HPDE6-E6E7 (cell line): ENCODE measurements at regions not wholly inside any gene's neighbourhood (a gene's known extent, or its start where the extent isn't known, plus 50 kb on each side); places are given as distances from the start of the nearest gene placed in this dataset.

Experiments
- DNase-seq: peaks from one replicate; pipeline ENCODE4 v3.0.0; 2011; ENCODE audit warnings: missing footprints; ENCODE audit errors: extremely low spot score

DNA sequence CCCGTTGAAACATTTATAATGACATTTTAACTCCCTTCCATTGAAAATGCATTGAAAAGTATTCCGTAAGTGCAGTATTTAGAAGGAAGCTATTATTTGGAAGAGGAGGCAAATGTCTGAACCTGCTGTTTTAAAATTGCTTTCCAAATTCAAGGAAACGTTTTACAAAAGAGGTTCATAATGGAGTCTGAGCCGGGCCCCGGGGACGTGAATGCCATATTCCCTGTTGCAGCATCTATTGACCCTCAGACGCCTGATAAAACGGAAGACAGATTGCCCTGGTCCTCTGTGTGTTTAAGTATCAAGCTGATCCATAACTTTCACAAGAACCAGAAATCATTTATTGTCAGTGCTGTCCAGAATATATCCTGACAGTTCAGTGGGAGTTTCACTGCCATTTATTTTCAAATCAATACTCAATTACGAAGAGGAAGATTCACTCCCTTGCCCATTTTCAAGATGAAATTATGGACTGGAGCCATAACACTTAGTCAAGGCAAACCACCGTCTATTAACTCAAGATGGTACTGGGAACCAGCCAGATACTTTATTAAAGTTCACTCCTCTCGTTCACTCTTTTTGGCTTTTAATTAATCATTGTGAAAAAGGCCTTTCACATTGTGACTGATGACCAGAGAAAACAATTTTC lies 435.7 kb upstream of the PFKP start:
- no peak for DNase-seq

DNA sequence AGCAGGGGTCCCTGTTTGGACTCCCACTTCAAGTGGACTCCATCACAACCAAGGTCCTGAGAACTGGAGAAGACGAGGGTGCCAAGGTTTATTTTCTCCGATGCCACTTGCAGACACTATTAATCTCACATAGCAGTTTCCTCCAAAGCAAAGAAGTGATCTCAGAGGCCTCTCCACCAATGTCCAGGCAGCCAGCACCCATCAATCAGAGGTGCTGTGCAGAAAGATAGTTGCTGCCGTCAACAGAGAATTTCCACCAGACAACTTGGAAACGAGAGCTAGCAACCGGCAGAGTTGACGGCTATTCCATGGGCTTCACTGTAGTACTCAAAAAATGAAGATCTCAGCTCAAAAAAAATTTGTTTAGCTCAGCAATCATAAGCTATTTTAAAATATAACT lies 438.6 kb upstream of the PFKP start:
- DNase-seq = no peak

DNA sequence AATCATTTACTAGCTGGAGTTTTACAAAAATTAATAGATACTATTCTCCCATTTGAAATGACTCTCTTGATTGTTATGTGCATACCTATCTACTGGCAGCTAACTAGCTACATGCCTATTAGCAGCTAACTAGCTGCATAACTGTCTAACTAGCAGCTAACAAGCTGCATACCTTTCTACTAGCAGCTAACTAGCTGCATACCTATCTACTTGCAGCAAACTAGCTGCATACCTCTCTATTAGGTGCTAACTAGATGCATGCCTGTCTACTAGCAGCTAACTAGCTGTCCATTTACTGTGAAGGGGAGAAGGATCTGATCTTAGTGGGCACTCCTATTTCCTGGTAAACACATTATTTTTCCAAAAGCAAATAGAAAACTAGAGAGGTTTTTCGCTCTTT lies 439.4 kb upstream of the PFKP start:
- no peak for DNase-seq

DNA sequence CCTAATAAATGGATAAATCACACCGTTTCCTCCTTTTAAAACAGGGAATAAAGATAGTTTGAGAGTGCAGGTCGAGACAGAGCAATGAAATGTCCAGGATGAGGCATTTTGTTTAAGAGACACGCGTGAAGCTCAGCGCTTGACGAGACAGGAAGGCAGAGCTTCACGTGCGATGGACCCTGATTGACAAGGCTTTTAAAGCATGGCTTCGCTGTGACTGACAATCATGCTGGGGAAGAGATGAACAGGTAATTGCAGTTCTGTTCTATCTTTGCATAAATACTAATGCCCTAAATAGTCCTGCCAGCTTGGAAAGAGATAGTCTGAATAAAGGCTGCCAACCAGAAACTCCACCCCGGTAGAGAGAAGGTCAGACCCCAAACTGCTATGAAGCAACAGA lies 442.3 kb upstream of the PFKP start:
- no peak for DNase-seq

DNA sequence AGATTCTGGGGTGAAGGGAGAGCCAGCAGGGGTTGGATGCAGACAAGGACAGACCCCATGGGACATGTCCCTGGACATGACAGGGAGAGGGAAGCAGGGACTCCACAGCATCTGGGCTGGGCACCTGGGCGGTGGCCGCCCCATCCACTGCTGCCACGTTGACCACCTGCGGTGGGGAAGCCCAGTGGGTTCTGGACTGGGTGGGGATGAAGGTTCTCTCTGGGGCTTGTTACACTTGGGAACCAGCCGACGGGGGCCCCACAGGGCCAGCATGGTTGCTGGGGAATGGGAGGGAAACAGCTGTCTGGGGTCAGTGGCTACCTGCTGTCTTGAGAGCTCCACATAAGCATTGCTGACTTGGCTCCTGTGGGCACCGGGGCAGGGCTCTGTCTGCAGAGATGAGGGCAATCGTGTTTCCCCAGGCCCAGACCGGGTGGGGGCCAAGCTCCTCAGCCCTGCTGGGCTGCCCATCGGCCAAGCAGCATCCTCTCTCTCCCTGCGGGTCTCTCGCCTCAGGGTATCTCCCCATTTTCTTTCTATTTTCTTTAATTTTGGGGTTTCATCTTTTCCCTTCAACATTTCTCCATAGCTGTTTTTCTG lies 443.6 kb upstream of the PFKP start:
- no peak for DNase-seq

DNA sequence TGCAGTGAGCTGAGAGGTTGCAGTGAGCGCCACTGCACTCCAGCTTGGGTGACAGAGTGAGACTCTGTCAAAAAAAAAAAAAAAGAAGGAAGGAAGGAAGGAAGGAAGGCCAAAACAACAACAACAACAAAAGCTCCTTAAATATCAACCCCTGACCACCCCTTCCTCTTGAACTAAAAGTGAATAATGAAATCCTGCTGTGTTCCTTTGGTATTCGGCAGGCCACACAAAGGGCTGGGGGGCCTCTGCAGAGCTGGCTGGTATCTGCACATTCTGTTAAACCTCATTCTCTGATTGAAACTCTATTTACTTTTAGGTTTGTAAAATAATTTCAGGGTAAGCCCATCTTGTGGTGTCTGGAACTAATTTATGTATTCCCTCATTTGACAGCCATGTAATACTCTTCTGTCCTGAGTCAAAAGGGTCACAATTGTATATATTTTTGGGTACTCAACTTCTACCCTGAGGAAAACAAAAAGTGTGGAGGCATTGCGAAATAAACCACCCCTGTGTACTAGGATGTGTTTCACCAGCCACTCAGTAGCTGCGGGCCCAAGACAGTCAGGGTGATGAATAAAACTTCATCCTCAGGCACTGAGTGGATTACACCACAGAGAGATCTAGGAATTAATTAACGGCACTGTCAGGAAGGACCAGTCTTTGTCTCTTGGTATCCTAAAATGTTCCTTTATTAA lies 446.4 kb upstream of the PFKP start:
- DNase-seq = no peak

DNA sequence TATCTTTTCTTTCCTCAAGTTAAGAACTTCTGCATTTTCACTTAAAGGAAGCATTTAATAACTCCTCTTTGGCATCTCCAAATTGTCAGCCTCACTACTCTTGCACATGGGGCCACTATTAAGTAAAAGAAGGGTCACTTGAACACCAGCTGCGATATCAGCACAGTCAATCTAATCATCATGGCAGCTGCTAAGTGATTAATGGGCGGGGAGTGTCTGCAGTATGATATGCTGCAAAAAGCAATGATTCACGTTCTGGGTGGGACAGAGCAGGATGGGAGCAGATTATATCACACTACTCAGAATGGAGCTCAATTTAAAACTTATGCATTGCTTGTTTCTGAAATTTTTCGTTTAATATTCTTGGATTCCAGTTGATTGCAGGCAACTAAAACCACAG lies 447.4 kb upstream of the PFKP start:
- DNase-seq = no peak

DNA sequence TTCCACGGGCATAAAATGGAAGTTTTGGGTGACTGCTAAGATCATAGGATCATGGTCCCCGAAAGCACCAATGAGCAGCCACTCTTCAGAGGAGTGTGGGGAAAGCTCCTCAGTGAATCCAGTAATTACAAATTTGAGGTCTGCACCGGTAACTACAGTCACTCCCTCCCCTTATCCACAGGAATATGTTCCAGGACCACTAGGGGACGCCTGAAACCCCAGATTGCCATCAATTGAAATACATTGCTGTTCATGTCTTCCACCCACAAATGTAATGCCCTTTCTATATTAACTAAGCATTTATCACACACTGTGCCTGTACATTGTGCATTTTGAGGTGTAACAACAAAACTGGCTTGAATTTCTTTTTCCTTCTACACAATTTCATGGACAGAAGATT lies 447.9 kb upstream of the PFKP start:
- no peak for DNase-seq

DNA sequence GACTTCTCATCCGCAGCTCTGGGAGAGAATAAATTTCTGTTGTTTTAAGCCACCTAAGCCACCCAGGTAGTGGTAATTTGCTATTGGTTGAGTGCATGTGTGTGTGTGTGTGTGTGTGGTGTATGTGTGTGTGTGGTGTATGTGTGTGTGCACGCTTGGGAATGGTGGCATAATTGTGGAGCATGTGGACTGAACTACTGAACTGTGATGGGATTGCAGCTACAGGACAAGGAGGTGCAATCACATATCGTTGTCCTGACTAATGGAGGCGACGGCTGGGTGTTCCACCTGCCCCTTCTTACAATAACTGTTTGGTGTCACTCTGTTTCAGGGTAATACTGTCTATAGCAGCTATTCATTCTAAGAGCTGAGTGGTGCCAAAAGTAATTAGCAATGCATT lies 448.7 kb upstream of the PFKP start:
- DNase-seq = no peak

DNA sequence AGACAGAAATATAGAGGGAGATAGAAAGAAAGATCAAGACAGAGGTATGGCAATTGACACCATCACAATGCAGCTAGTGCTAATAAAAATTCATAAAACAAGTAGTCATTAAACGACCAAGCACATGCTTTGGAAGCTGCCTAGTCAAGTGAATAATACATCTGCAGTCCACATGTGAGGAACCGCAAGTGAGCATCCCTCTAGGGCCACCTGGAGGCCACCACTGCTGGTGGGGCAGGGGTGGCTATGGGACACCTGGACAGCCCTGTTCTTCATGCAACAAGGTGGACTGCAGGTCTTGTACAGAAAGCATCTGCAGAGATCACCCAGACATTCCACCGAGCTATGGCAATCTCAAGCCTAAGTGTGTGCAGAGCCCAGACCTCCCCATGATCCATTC lies 451.1 kb upstream of the PFKP start:
- DNase-seq = no peak

DNA sequence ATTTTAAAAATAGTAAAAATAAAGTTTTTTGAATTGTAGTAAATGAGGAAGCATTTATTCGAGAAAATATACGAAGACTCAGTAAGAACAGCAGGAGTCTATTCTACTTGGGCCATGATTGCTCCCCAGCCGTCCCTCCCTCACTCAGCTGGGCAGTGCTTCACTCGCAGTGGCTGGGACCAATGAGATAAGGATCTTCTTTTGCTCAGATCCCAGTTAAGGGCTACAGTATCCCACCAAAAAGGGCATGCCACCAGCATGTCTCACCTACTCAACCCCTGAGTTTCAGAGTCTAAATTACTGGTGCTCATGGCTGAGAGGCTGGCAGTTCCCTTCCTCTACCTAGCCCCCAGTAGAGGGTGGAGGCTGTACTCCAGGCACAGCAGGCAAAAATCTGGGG lies 455.7 kb upstream of the PFKP start:
- DNase-seq = no peak

DNA sequence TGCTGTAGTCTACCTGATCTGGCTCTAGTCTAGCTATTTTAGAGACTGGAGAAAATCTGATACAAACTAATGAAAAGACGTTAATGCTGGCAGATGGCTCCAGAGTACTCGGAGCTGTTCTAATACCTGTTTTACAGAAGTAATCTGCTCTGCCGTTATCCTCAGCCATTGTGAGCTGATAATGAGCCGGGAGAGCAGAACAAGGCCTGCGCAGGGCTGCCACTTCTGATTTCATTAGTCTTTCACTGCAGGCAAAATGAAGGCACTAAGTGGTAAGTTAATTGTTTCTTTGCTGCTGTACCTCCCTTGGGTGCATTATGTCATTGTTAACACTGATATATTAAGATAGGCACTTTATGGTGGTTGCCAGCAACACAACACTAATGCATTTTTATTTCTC lies 456.4 kb upstream of the PFKP start:
- no peak for DNase-seq

DNA sequence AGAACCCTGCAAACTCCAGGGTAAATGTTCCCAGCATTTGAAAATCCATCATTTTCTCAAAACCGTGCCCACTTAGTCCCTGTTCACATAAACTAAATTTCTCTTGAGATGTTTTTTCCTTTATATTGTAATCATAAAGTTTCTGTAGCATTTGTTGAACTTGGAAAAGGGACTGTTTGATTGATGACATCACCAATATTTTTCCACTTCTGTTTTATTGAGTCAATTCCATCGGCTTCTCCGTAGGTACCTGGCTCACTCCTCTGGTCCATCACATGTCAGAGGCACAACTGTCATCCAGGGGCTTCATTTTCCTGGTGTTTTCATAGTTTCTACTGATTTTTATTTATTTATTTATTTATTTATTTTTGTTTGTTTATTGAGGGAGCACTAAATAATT lies 462.5 kb upstream of the PFKP start:
- DNase-seq = no peak

DNA sequence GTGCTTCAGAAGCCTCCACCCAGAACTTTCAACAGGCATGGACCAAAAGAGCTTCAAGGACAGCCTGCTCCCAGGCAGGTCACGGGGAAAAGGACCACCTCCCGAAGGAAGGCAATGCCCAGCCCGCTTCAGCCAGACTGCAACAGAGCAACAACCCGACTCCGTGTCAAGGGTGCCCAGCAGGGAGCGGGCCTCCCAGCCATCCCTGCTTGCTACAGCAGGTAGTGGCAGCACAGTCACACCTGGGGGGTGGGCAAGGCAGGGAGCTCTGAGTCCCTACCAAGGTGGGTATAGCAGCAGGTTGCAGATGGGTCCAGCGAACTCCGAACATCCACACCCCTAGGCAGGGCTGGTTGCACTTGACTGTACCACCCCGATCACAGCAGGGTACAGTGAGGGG lies 467.8 kb upstream of the PFKP start:
- no peak for DNase-seq

DNA sequence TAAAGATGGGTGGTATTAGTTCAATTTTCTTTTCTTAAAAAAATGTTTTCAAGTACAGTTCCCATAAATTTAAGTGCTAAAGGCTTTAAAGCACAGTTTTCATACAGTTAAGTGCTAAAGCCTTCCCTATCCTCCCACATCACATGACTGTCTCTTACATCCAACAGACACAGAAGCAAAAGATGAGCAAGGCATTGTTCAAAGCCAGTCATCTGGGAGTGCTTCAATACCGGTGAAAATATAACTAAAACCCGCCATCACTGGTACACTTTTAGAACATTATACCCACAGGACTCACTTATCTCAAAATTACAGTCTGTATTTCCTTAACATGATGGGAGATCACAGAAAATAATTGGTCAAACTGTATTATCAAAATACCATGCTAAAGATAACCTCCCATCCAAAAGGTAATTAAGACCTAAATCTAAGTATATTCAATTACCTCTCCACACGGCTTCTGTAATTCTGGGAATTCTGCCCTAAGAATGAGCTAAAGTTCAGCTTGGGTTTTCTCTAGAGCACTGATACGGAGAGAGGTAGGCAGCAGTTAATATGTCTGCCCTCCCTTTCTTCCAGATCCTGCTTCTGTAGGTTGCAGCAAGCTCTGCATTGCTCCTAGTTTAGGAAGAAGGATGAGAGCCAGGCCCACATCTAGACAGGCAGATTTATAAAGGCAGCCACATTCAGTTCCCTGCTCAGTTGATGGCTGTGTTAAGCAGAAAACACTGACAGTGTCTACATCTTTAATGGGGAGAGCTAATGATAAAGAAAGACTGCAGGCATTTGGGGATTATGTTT lies 474.8 kb upstream of the PFKP start:
- no peak for DNase-seq

DNA sequence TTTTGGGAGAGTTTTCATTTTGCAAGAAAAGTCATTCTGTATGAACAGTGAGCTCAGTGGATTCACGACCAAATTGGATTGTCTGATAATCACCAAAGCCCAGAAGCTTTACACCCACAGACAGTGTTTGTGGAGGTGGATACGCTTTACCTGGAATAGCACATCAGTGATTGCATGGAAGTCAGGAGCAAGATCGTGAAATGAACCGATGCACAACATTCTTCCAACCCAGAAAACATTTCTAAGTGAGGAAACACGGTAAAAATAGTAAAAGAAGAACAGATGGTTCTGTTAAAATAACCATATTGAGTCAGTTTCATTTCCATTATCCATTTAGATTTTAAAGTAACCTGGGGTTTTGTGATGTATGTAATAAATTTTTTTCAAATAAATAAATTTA lies 478.2 kb upstream of the PFKP start:
- DNase-seq = no peak

DNA sequence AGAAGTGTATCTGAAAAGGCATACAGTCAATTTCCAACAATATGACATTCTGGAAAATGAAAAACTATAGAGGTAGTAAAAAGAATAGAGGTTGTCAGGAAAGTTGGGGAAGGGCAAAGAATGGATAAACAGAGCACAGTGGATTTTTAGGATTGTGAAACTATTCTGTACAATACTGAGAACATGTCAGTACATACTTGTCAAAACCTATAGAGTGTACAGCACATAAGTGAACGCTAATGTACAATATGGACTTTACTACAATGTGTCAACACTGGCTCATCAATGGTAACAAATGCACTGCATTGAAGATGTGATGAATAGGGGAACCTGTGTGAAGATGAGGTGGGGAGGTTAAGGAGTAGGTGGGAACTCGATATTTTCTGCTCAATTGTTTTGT lies 483.0 kb upstream of the PFKP start:
- DNase-seq = no peak

DNA sequence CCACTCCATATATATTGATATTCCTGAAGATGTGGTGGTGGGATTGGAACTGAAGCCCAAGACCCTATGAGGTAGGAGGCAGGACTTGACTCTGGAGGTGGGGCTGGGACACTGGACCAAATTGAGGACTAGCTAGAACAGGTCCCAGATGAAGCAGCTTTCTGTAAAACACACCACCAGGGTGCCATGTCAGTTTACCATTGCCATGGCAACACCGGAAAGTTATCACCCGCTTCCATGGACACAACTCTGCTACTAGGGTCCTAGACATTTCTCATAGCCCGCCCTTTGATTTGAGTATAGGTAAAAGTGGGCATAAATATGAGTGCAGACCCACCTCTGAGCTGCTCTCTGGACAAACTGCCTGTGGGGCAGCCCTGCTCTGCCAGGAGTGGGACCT lies 490.5 kb upstream of the PFKP start:
- no peak for DNase-seq

DNA sequence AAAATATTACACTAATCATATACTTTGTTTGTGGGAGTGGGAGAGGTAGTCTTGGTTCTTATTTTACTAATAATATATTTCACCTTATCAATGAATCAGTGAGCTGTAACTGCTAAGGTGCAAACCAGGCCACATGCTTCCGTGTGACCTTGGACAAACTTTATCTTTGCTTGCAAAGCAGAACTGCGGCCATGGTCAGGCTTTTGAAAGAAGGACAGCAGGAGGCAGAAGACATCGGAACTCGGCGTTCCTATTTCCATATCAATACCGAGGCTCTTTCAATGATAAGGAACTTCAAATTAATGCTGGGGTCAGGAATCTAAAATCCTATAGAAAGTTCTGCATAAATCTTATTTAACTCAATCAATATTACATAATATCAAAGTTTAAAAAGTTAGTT lies 491.9 kb upstream of the PFKP start:
- DNase-seq = no peak

DNA sequence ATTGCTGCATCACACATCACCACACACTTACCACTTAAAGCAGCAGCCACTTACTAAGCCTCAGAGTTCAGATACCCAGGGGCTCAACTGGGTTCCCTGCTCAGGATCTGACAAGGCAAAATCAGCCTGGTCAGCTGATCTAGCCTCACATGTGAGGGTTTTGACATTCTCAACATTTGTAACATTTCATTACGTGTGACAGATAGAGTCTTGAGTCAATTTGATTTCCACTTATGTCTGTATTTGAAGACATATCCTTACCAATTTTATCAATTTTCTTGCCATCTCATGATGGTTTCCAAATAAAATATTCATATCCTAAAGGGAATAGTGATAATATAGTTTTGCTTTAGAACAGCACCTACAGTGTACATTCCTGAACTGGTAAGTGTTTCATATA lies 494.7 kb upstream of the PFKP start:
- no peak for DNase-seq

DNA sequence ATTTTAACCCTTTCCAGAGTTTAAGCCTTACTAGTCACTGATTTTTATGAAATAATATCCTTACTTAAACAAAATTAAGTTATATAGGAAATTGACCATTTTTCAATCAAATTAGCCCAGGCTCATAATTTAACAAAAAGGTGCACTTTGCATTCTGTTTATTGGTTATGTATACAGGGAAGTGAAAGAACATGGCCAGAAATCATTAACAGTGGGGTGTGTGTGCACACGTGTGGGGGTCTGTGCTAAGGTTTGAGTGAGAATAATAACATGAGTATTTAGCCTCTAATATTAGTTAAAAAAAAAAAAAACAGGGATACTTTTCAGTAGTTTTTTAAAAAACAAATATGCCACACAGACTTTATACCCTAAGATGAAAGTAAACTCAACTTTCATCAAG lies 510.5 kb upstream of the PFKP start:
- no peak for DNase-seq

DNA sequence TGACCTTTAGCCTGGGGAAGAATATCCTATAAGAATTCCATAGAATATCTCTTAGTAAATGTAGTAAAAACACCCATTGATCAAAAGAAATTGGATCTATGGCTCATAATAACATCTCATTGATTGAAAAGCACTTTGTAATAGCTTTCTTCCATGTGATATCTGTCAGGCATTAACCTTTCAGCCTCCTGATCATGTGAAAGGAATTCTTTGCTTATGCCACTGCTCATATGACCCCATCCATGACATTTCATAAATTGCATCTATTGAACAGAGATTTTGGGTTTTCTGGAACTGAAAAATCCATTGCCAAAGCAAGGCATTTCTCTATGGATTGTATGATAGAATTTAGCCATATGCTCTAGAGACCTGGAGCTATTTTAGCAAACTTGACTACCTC lies 519.3 kb upstream of the PFKP start:
- no peak for DNase-seq

DNA sequence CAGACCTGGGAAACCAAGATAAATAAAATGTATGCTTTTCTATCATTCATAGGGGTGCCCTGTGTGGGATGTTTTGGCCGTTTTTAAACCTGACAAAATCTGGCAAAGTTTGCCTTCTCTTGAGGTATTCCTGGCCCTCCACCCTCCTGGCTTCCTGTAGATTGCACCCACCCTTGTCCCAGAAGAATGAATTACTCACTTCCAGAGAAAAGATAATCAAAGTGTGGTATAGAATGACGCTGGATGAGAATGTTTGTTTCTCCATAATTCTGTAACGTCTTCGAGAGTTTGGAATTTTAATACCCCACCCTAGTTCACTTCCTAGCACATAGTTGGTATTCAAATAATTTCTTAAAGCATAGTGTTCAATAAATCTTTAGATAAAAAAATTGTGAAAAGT lies 519.7 kb upstream of the PFKP start:
- DNase-seq = no peak
